OCI-LY7 (cell line): ENCODE measurements at regions not wholly inside any gene's neighbourhood (a gene's known extent, or its start where the extent isn't known, plus 50 kb on each side); places are given as distances from the start of the nearest gene placed in this dataset.

ENCODE experiments used
- CTCF ChIP-seq: fragments of 200-600 bp; sonication (generic); conservative IDR thresholded peaks from 2 replicates; pipeline ENCODE4 v1.5.1; 2014; ENCODE audit warnings: mild to moderate bottlenecking, antibody characterized with exemption, low read length, moderate library complexity, mixed read lengths
- EZH2phosphoT487 ChIP-seq: fragments of 200-600 bp; sonication (generic); IDR thresholded peaks from 2 replicates; pipeline ENCODE4 v1.6.1; 2018; ENCODE audit warnings: low read depth, borderline replicate concordance, mild to moderate bottlenecking, mixed run types, antibody characterized with exemption, low read length, moderate library complexity, mixed read lengths

DNA sequence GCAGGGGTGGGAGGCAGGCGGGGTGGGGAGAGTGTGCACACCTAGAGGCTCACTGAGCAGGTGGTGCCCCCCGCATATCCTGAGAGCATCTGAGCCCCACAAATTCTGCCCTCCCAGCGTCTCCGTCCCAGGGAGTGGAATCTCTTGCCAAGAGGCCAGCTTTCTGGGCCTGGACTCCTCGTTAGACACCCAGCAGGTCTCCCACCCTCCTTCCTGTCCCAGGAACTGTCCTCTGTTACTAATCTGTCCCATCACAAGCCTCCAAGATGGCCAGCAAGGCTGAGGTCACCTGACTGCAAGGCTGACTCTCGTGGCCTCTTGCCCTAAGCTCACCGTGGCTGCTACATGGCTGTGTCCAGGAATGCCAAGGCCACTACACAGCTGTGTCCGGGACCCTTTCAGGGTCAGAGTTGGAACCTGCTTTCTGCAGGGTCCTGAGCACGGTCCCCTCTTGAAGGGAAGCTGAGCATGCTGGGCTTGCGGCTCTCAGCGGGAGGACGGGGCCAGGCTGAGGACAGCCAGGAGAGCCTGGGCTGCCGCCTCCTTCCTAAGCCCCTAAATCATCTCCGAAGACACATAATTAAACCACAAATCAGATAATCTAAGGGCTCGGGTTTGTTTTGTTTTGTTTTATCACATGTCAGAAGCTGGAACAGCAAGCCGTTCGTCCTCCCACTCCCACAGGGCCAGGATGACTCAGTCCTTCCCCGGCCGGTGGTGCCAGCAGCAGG lies 1327.3 kb downstream of the TBC1D22A start:
- TF ChIP-seq CTCF (no peak), EZH2phosphoT487 (no peak)
